GM23338 (cell line): ENCODE measurements at regions not wholly inside any gene's neighbourhood (a gene's known extent, or its start where the extent isn't known, plus 50 kb on each side); places are given as distances from the start of the nearest gene placed in this dataset.

Source experiments
- ATAC-seq: fragments of 200-7000 bp; cut with Tn5 transposase; 3 replicates; pipeline ENCODE4 v1.9.1; 2020
- DNase-seq: peaks from one replicate; pipeline ENCODE4 v3.0.0-alpha.2; 2015; ENCODE audit warnings: low spot score
- H2AFZ ChIP-seq: fragments of 200-600 bp; sonication (generic); 2 replicates; pipeline ENCODE4 v1.8.0; 2016; ENCODE audit warnings: antibody characterized with exemption, mild to moderate bottlenecking, moderate library complexity
- H3F3A ChIP-seq: fragments of 200-600 bp; sonication (generic); replicated peaks from 2 replicates; pipeline ENCODE4 v1.8.0; 2017; ENCODE audit warnings: antibody characterized with exemption, mixed run types, low read depth
- H3K27ac ChIP-seq: fragments of 200-600 bp; sonication (generic); 2 replicates; pipeline ENCODE4 v1.6.1; 2016; ENCODE audit warnings: low read depth
- H3K27me3 ChIP-seq: fragments of 200-600 bp; sonication (generic); 2 replicates; pipeline ENCODE4 v1.8.0; 2016; ENCODE audit warnings: mild to moderate bottlenecking, mixed run types, moderate library complexity; ENCODE audit not compliant: insufficient read depth
- H3K36me3 ChIP-seq: fragments of 200-600 bp; sonication (generic); 2 replicates; pipeline ENCODE4 v1.8.0; 2016; ENCODE audit warnings: mild to moderate bottlenecking; ENCODE audit not compliant: insufficient read depth
- H3K4me1 ChIP-seq: fragments of 200-600 bp; sonication (generic); 2 replicates; pipeline ENCODE4 v1.8.0; 2016; ENCODE audit warnings: mild to moderate bottlenecking, moderate library complexity; ENCODE audit not compliant: insufficient read depth
- H3K4me2 ChIP-seq: fragments of 200-600 bp; sonication (generic); 2 replicates; pipeline ENCODE4 v1.7.1; 2017; ENCODE audit warnings: mixed run types
- H3K4me3 ChIP-seq: fragments of 200-600 bp; sonication (generic); 2 replicates; pipeline ENCODE4 v1.6.1; 2016; ENCODE audit warnings: mixed run types
- H3K79me2 ChIP-seq: fragments of 200-600 bp; sonication (generic); replicated peaks from 2 replicates; pipeline ENCODE4 v1.8.0; 2017; ENCODE audit warnings: mild to moderate bottlenecking; ENCODE audit not compliant: insufficient read depth
- H3K9me2 ChIP-seq: fragments of 200-600 bp; sonication (generic); 2 replicates; pipeline ENCODE4 v1.8.0; 2017; ENCODE audit not compliant: insufficient read depth
- H4K20me1 ChIP-seq: fragments of 200-600 bp; sonication (generic); replicated peaks from 2 replicates; pipeline ENCODE4 v1.8.0; 2017; ENCODE audit warnings: mild to moderate bottlenecking; ENCODE audit not compliant: insufficient read depth
- H3K27ac Mint-ChIP-seq: 2 replicates; pipeline ENCODE4 v1.8.0; 2020; ENCODE audit warnings: inconsistent platforms, mild to moderate bottlenecking, moderate library complexity, mixed read lengths
- H3K27me3 Mint-ChIP-seq: 3 replicates; pipeline ENCODE4 v1.8.0; 2022; ENCODE audit warnings: low read depth, mild to moderate bottlenecking, moderate library complexity, mixed read lengths, inconsistent platforms; ENCODE audit not compliant: insufficient read depth, poor library complexity
- H3K36me3 Mint-ChIP-seq: 3 replicates; pipeline ENCODE4 v1.8.0; 2021; ENCODE audit warnings: low read depth, mild to moderate bottlenecking, inconsistent platforms, moderate library complexity, mixed read lengths
- H3K4me1 Mint-ChIP-seq: 3 replicates; pipeline ENCODE4 v1.8.0; 2020; ENCODE audit warnings: mild to moderate bottlenecking, inconsistent platforms, mixed read lengths
- H3K4me3 Mint-ChIP-seq: 3 replicates; pipeline ENCODE4 v1.8.0; 2021; ENCODE audit warnings: moderate library complexity, mild to moderate bottlenecking, inconsistent platforms, mixed read lengths
- H3K9me3 Mint-ChIP-seq: 3 replicates; pipeline ENCODE4 v1.8.0; 2020; ENCODE audit warnings: moderate library complexity, mild to moderate bottlenecking, inconsistent platforms, mixed read lengths
- CREB1 ChIP-seq: fragments of 250-450 bp; sonication (Bioruptor Pico); IDR thresholded peaks from 2 replicates; pipeline ENCODE4 v1.5.0; 2020; ENCODE audit warnings: low read depth, mild to moderate bottlenecking, moderate library complexity
- EZH2 ChIP-seq: fragments of 200-600 bp; sonication (generic); IDR thresholded peaks from one replicate; pipeline ENCODE4 v1.8.0; 2017; ENCODE audit warnings: antibody characterized with exemption, mild to moderate bottlenecking, low read depth; ENCODE audit not compliant: unreplicated experiment
- EZH2phosphoT487 ChIP-seq: fragments of 200-600 bp; sonication (generic); IDR thresholded peaks from one replicate; pipeline ENCODE4 v1.8.1; 2018; ENCODE audit warnings: antibody characterized with exemption; ENCODE audit not compliant: unreplicated experiment
- JUNB ChIP-seq: IDR thresholded peaks from one replicate; pipeline ENCODE4 v1.6.1; 2016; ENCODE audit warnings: antibody characterized with exemption; ENCODE audit not compliant: unreplicated experiment
- NANOG ChIP-seq: IDR thresholded peaks from 2 replicates; pipeline ENCODE4 v1.6.1; 2016; ENCODE audit warnings: antibody characterized with exemption, borderline replicate concordance
- POLR2AphosphoS5 ChIP-seq: IDR thresholded peaks from 2 replicates; pipeline ENCODE4 v1.6.1; 2016; ENCODE audit warnings: antibody characterized with exemption, low read depth
- STAT1 ChIP-seq: IDR thresholded peaks from one replicate; pipeline ENCODE4 v1.6.1; 2016; ENCODE audit warnings: antibody characterized with exemption; ENCODE audit not compliant: unreplicated experiment
- ZNF114 ChIP-seq: fragments of 250-450 bp; sonication (Bioruptor Pico); IDR thresholded peaks from 2 replicates; pipeline ENCODE4 v1.5.0; 2020; ENCODE audit warnings: mild to moderate bottlenecking, moderate library complexity
- ZNF331 ChIP-seq: fragments of 250-450 bp; sonication (Bioruptor Pico); IDR thresholded peaks from 2 replicates; pipeline ENCODE4 v1.5.0; 2020; ENCODE audit warnings: low read depth, mild to moderate bottlenecking, moderate library complexity
- TF ChIP-seq, protein P1 (sequence below), 2 experiments: fragments of 200-600 bp in 1 of 2; sonication (generic) in 1 of 2; conservative IDR thresholded peaks; 2 replicates each; pipeline versions ENCODE4 v1.5.1 to v1.6.1; 2016 to 2017; ENCODE audit warnings: antibody characterized with exemption in 2 of 2, low read depth in 2 of 2, mild to moderate bottlenecking in 2 of 2, moderate library complexity in 1 of 2
- TF ChIP-seq, protein P2 (sequence below): IDR thresholded peaks from 2 replicates; pipeline ENCODE4 v1.6.1; 2016; ENCODE audit warnings: antibody characterized with exemption
- TF ChIP-seq, protein P3 (sequence below): IDR thresholded peaks from one replicate; pipeline ENCODE4 v1.6.1; 2018; ENCODE audit warnings: antibody characterized with exemption; ENCODE audit not compliant: unreplicated experiment
- TF ChIP-seq, protein P4 (sequence below): fragments of 250-450 bp; sonication (Bioruptor Pico); IDR thresholded peaks from 2 replicates; pipeline ENCODE4 v1.5.0; 2020; ENCODE audit warnings: mild to moderate bottlenecking, moderate library complexity

DNA sequence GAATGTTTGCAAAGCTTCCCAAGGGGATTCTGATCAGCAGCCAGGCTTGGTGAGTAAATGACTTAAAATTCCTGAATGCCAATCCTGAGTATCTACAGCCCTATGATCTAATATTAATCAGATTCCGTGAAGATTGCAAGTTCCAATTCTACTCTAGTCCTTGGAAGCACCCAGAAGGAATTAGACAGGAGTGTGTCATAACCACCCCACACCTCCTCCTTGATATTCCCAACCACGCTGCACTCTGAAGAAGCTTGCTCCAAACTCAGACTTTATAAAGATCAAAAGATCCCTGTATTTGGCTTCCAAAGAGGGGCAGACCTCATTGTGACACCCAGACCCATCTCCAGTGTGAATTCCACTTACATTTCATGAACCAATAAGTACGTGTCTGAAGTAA lies 306.0 kb downstream of the BCL11B start:
- H3K27ac ChIP-seq = no peak overlapping the region
- Mint-ChIP-seq H3K27me3 (peaks cover 10% of the 10 kb centered on the region), H3K36me3 (no peaks in the 10 kb centered on the region), H3K9me3 (no peaks in the 10 kb centered on the region; the same call in 2 of the 3 replicates), H3K4me1 (0 out of 3 replicates have a peak, but pooled peaks cover 3% of the 10 kb centered on the region), H3K4me3 (no peak overlapping the region), H3K27ac (no peak overlapping the region)
- no peaks in the 10 kb centered on the region for H3K4me1 ChIP-seq
- no peak overlapping the region for H3K4me3 ChIP-seq
- DNase-seq (no peak), ATAC-seq (no peak)
- H3K79me2 ChIP-seq = no peaks in the 10 kb centered on the region
- H2AFZ ChIP-seq = no peak overlapping the region
- peaks cover 3% of the 10 kb centered on the region; the same call in 1 of the 2 replicates for H3K9me2 ChIP-seq
- TF ChIP-seq, protein P1, sequence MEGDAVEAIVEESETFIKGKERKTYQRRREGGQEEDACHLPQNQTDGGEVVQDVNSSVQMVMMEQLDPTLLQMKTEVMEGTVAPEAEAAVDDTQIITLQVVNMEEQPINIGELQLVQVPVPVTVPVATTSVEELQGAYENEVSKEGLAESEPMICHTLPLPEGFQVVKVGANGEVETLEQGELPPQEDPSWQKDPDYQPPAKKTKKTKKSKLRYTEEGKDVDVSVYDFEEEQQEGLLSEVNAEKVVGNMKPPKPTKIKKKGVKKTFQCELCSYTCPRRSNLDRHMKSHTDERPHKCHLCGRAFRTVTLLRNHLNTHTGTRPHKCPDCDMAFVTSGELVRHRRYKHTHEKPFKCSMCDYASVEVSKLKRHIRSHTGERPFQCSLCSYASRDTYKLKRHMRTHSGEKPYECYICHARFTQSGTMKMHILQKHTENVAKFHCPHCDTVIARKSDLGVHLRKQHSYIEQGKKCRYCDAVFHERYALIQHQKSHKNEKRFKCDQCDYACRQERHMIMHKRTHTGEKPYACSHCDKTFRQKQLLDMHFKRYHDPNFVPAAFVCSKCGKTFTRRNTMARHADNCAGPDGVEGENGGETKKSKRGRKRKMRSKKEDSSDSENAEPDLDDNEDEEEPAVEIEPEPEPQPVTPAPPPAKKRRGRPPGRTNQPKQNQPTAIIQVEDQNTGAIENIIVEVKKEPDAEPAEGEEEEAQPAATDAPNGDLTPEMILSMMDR (conservative IDR thresholded peaks at IDR 0.05; ENCODE audit: low read depth in 2 of 2) = no peak
- TF ChIP-seq, protein P2, sequence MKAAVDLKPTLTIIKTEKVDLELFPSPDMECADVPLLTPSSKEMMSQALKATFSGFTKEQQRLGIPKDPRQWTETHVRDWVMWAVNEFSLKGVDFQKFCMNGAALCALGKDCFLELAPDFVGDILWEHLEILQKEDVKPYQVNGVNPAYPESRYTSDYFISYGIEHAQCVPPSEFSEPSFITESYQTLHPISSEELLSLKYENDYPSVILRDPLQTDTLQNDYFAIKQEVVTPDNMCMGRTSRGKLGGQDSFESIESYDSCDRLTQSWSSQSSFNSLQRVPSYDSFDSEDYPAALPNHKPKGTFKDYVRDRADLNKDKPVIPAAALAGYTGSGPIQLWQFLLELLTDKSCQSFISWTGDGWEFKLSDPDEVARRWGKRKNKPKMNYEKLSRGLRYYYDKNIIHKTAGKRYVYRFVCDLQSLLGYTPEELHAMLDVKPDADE = no peak
- no peak for TF ChIP-seq CREB1 (CRISPR knock-in tag)
- no peak for TF ChIP-seq STAT1
- no peak for TF ChIP-seq EZH2phosphoT487
- TF ChIP-seq, protein P3, sequence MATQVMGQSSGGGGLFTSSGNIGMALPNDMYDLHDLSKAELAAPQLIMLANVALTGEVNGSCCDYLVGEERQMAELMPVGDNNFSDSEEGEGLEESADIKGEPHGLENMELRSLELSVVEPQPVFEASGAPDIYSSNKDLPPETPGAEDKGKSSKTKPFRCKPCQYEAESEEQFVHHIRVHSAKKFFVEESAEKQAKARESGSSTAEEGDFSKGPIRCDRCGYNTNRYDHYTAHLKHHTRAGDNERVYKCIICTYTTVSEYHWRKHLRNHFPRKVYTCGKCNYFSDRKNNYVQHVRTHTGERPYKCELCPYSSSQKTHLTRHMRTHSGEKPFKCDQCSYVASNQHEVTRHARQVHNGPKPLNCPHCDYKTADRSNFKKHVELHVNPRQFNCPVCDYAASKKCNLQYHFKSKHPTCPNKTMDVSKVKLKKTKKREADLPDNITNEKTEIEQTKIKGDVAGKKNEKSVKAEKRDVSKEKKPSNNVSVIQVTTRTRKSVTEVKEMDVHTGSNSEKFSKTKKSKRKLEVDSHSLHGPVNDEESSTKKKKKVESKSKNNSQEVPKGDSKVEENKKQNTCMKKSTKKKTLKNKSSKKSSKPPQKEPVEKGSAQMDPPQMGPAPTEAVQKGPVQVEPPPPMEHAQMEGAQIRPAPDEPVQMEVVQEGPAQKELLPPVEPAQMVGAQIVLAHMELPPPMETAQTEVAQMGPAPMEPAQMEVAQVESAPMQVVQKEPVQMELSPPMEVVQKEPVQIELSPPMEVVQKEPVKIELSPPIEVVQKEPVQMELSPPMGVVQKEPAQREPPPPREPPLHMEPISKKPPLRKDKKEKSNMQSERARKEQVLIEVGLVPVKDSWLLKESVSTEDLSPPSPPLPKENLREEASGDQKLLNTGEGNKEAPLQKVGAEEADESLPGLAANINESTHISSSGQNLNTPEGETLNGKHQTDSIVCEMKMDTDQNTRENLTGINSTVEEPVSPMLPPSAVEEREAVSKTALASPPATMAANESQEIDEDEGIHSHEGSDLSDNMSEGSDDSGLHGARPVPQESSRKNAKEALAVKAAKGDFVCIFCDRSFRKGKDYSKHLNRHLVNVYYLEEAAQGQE = no peak
- no peak for TF ChIP-seq JUNB
- TF ChIP-seq NANOG = no peak
- no peak for TF ChIP-seq ZNF114 (CRISPR knock-in tag)
- TF ChIP-seq EZH2 = no peak
- TF ChIP-seq ZNF331 (CRISPR knock-in tag) = no peak
- no peak for TF ChIP-seq POLR2AphosphoS5
- TF ChIP-seq, protein P4, sequence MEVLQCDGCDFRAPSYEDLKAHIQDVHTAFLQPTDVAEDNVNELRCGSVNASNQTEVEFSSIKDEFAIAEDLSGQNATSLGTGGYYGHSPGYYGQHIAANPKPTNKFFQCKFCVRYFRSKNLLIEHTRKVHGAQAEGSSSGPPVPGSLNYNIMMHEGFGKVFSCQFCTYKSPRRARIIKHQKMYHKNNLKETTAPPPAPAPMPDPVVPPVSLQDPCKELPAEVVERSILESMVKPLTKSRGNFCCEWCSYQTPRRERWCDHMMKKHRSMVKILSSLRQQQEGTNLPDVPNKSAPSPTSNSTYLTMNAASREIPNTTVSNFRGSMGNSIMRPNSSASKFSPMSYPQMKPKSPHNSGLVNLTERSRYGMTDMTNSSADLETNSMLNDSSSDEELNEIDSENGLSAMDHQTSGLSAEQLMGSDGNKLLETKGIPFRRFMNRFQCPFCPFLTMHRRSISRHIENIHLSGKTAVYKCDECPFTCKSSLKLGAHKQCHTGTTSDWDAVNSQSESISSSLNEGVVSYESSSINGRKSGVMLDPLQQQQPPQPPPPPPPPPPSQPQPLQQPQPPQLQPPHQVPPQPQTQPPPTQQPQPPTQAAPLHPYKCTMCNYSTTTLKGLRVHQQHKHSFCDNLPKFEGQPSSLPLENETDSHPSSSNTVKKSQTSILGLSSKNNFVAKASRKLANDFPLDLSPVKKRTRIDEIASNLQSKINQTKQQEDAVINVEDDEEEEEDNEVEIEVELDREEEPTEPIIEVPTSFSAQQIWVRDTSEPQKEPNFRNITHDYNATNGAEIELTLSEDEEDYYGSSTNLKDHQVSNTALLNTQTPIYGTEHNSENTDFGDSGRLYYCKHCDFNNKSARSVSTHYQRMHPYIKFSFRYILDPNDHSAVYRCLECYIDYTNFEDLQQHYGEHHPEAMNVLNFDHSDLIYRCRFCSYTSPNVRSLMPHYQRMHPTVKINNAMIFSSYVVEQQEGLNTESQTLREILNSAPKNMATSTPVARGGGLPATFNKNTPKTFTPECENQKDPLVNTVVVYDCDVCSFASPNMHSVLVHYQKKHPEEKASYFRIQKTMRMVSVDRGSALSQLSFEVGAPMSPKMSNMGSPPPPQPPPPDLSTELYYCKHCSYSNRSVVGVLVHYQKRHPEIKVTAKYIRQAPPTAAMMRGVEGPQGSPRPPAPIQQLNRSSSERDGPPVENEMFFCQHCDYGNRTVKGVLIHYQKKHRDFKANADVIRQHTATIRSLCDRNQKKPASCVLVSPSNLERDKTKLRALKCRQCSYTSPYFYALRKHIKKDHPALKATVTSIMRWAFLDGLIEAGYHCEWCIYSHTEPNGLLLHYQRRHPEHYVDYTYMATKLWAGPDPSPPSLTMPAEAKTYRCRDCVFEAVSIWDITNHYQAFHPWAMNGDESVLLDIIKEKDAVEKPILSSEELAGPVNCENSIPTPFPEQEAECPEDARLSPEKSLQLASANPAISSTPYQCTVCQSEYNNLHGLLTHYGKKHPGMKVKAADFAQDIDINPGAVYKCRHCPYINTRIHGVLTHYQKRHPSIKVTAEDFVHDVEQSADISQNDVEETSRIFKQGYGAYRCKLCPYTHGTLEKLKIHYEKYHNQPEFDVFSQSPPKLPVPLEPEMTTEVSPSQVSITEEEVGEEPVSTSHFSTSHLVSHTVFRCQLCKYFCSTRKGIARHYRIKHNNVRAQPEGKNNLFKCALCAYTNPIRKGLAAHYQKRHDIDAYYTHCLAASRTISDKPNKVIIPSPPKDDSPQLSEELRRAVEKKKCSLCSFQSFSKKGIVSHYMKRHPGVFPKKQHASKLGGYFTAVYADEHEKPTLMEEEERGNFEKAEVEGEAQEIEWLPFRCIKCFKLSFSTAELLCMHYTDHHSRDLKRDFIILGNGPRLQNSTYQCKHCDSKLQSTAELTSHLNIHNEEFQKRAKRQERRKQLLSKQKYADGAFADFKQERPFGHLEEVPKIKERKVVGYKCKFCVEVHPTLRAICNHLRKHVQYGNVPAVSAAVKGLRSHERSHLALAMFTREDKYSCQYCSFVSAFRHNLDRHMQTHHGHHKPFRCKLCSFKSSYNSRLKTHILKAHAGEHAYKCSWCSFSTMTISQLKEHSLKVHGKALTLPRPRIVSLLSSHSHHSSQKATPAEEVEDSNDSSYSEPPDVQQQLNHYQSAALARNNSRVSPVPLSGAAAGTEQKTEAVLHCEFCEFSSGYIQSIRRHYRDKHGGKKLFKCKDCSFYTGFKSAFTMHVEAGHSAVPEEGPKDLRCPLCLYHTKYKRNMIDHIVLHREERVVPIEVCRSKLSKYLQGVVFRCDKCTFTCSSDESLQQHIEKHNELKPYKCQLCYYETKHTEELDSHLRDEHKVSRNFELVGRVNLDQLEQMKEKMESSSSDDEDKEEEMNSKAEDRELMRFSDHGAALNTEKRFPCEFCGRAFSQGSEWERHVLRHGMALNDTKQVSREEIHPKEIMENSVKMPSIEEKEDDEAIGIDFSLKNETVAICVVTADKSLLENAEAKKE = no peak
- no peaks in the 10 kb centered on the region for H3K36me3 ChIP-seq
- H3K27me3 ChIP-seq = no peaks in the 10 kb centered on the region
- H4K20me1 ChIP-seq = no peaks in the 10 kb centered on the region
- no peaks in the 10 kb centered on the region for H3F3A ChIP-seq
- no peak overlapping the region for H3K4me2 ChIP-seq
